22Rv1 (cell line): ENCODE measurements at regions not wholly inside any gene's neighbourhood (a gene's known extent, or its start where the extent isn't known, plus 50 kb on each side); places are given as distances from the start of the nearest gene placed in this dataset.

Experiments used
- H3K27ac ChIP-seq: fragments of 450-650 bp; 2 replicates; pipeline ENCODE4 v1.5.1; 2017
- CTCF ChIP-seq: fragments of 450-650 bp; IDR thresholded peaks from 2 replicates; pipeline ENCODE4 v1.5.1; 2017; ENCODE audit warnings: mild to moderate bottlenecking
- ZFX ChIP-seq: fragments of 450-650 bp; IDR thresholded peaks from 2 replicates; pipeline ENCODE4 v1.6.1; 2017; ENCODE audit warnings: antibody characterized with exemption, borderline replicate concordance

- TF ChIP-seq CTCF (no peak), ZFX (no peak)
- H3K27ac ChIP-seq: no peak overlapping the region
Measured at GRCh38 chr6:40896696-40897095, 142.3 kb downstream of the UNC5CL start.

- TF ChIP-seq ZFX (no peak), CTCF (peak; percentile 75)
- no peak overlapping the region for H3K27ac ChIP-seq
Measured at GRCh38 chr6:40894962-40895799, 143.8 kb downstream of the UNC5CL start.

- H3K27ac ChIP-seq: no peak overlapping the region
- TF ChIP-seq CTCF (no peak), ZFX (no peak)
Measured at GRCh38 chr6:40893021-40893420, 146.0 kb downstream of the UNC5CL start.

GRCh38 chr6:40892223-40892622 is 146.8 kb downstream of the UNC5CL start:
- TF ChIP-seq CTCF (no peak), ZFX (no peak)
- no peak overlapping the region for H3K27ac ChIP-seq

GRCh38 chr6:40891686-40892085 is 147.3 kb downstream of the UNC5CL start:
- TF ChIP-seq CTCF (no peak), ZFX (no peak)
- no peak overlapping the region for H3K27ac ChIP-seq

- TF ChIP-seq ZFX: no peak
- no peak for TF ChIP-seq CTCF
- H3K27ac ChIP-seq: no peak overlapping the region
Measured at GRCh38 chr6:40891131-40891530, 147.9 kb downstream of the UNC5CL start.

- no peak overlapping the region for H3K27ac ChIP-seq
- TF ChIP-seq CTCF: no peak
- TF ChIP-seq ZFX: no peak
Measured at GRCh38 chr6:40889137-40889832, 149.7 kb downstream of the UNC5CL start.
